ENCODE measurements at regions not wholly inside any gene's neighbourhood (a gene's known extent, or its start where the extent isn't known, plus 50 kb on each side); places are given as distances from the start of the nearest gene placed in this dataset.
"Not testable (repeated sequence)": the region's sequence is repeated elsewhere in the genome, so short reads cannot be mapped to it uniquely, and the experiment has no call there.

DNA sequence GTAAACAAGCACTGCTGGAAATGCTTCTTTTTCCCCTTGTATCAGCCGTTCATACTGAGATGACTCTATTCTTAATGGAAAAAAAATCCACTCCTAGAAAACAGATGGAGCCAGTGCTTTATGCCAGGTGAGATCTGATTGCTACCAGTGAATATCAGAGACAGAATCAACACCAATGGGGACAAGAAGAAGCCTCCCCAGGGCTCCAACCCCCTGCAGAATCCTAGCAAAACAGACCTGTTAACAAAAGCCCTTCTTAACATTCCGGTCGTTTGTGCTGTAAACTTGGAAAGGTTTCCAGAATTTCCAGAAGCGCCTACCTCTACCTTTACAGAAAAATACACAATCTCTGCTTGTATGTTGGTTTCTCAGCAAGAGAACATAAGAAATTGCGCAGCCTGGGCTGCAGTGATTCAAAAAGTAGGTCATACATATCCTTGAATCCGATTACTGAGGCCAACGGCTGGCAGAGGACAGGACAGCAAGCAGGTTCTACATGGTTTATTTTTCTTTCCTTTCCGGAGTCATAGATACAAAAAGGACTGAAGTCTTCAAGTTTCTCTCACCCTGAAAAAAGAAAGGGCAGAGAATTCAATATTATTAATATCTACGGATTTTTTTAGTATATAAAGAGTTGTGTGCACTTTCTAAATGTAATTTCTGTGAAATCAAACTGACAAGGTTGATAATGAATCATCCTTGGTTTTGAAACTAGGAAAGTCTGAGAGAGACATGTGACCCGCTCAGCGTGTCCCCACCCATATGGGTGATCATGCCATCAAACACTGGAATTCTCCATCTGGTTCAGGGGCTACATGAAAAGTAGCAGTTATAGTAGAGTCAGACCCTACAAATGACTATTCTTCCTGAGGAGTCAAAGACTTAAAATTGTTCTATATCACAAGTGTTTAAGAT is 266.7 kb upstream of the MGAT5 start:
- DNase-seq: no peak

DNA sequence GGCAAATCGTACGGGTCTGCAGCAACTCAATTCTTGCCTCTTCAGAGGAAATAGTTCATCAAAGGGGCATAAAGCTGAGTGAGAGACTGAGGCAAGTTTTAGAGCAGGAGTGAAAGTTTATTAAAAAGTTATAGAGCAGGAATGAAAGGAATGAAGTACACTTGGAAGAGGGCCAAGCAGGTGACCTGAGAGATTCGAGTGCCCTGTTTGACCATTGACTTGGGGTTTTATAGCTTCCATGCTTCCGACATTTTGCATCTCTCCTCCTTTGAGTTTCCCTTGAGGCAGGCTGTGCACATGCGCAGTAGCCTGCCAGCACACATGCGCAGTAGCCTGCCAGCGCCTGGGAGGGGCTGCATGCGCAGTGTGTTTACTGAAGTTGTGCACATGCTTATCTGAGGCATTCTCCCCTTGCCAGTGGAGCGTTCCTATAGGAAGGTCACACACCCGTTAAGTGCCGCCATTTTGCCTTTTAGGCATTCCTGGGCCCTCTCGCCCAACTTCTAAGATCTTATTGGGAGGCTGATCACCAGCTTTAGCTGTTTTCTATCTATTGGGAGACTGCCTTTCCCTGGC is 265.5 kb upstream of the MGAT5 start:
- no peak for DNase-seq

DNA sequence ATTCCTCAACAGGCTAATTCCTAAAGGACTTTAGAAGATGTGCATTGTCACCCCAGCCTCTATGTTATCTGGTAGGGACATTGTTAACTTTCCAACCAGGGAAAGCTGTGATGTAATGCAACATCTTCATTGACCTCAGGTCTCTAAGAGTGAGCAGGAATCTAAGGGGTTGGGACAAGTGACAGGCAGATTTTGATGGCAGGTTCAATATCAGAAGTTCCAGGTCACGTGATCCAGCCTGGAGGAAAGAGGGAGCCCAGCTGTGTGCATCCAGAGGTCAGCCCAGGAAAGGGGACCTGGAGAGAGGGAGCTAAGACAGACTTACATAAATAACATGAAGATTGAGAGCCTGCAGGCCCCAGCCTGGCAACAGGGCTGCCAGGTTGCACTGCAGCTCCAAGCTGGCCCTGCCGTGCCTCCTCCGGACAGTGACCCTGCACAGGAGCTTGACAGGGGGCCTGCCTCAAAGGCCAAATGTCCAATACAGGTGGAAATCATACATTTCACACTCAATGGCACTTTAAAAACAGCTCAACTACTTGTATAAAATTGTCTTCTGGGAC is 262.2 kb upstream of the MGAT5 start:
- DNase-seq: no peak

DNA sequence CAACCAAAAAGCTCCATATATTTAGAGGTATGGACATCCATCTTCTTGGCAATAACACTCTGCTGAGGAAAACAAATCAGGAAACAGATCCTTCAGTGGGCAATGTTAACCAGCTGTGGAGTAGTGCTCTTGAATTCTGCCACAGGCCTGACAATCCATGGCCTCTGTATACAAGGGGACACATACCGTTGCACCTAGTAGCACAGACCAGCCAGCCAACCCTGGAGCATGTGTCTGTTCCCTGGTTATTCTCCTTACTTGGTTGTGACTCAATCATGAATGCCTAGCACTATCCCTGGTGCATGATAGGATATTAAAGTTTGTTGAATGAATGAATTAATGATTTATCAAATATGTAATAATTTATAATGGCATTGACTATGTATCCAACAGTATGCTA is 261.4 kb upstream of the MGAT5 start:
- DNase-seq: no peak

DNA sequence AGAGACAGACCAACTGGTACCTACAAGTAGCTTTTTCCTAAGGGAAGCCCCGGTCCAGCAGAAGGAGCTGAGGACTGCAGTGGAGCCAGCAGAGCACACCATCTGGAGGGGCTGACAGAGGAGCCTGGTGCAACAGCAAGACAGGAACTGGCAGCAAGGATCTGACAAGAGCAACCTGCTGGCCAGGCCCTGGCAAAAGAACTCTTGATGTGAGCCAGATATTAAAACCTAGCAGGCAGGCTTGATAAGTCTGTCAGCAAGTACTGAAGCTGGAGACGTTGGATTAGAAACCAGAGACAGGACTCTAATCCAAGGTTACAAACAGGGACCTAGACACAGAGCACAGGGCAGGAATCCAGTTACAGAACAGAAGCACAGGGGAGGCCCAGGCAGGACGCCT is 260.7 kb upstream of the MGAT5 start:
- no peak for DNase-seq

DNA sequence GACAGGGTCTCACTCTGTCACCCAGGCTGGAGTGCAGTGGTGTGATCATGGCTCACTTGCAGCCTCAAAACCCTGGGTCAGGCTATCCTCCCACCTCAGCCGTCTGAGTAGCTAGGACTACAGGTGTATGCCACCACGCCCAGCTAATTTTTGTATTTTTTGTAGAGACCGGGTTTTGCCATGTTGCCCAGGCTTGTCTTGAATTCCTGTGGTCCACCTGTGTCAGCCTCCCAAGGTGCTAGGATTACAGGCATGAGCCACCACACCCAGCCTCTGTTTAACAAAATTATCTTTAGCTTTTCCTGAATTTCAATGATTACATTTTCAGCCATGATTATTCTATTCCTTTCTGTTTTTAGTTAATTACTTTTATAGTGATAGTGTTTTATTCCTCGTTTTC is 255.1 kb upstream of the MGAT5 start:
- not testable (repeated sequence) for DNase-seq

DNA sequence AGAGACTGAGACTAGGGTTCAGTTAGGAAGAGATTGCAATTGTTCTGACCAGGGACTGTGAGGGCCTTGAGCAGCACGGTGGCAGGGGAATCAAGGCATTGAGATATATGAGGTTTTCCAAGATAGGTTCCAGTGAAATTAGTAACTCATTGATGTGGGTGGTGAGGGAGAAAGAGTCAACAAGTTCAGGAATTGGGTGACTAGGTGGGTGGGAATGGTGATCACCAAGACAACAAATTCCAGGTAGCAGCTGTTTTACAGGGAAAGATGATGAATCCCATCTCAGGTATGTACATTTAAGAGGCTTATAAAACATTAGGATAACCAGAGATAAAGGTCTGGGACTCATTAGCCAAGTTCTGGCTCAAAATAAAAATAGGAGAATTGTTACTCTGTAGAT is 251.5 kb upstream of the MGAT5 start:
- no peak for DNase-seq

DNA sequence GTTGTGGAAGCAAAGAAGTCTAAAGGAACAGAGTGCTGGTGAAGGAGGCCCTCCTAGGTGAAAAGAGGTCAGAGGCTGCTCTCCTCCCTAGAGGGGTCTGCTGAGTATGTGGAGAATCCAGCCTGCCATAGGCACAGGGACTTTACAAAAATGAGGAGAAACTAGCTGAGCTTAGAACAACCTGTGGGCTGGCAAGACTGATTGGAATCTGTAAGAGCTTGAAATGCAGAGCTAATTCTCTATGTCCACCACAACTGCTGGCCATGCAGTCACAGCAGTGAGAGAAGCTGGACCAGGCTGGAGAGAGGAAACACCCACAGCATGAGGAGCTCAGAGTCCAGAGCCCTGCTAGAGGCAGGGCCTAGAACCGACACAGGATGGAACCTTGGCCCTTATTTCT is 251.0 kb upstream of the MGAT5 start:
- no peak for DNase-seq

DNA sequence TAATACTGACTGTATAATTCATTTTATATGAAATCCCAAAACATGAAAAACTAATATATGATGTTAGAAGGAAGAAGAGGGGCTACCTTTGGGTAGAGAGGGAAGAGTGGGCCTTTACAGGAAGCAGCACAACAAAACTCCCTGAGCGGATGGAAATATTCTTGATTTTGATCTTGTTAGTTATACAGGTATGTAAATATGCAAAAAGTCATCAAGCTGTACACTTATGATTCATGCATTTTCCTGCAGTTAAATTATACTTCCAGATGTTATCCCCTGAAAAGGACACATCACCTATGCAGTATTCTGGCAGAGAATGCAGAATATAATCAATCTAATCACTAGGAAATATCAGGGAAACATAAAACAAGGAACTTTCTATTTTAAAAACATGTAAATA is 249.4 kb upstream of the MGAT5 start:
- no peak for DNase-seq

DNA sequence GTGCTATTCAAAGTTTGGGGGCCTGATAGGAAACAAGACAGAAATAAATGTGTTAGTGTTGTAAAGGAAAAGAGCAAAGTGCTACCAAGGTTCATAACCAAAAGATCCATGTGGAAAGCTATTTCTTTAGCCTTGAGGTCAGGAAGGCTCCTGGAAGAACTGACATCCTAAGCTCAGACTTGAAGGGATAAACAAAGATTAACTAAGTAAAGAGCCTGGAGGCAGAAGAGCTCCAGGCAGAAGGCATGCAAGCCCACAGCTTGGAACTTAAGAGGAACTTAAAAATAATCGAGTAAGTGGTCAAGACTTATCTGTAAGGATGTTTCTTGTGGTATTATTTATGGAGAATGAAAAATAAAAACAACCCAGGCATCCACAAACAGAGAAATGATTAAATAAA is 245.0 kb upstream of the MGAT5 start:
- DNase-seq: no peak

DNA sequence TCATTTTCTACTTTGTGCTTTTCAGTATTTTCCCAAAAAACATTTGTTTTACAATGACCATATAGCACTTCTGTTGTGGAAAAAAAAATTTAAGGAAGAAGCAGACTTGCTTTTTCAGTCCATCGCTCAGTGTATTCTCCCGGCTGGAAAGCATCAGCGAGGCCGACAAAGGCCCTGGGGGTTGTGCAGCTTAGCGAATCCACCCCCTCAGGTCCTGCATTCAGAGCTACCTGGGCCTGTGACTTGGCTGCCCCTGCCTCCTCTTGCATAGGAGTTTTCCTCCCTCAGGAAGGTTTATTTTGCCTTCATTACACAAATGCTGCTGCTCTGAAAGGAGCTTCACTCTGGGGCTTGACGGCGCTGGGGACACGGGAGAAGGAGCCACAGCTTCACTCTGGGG is 244.4 kb upstream of the MGAT5 start:
- DNase-seq: no peak

DNA sequence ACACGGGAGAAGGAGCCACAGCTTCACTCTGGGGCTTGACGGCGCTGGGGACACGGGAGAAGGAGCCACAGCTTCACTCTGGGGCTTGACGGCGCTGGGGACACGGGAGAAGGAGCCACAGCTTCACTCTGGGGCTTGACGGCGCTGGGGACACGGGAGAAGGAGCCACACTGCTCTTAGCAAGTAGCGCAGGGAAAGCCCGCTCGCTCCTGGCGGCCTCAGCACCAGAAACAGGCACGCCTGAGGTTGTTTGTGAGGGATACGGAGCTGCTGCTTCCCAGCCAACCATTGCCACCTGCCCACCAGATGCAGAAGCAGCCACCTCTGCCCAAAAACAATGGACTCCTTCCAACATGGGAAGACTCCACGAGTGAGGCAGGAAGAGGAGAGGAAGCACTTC is 244.0 kb upstream of the MGAT5 start:
- DNase-seq: not testable (repeated sequence)

DNA sequence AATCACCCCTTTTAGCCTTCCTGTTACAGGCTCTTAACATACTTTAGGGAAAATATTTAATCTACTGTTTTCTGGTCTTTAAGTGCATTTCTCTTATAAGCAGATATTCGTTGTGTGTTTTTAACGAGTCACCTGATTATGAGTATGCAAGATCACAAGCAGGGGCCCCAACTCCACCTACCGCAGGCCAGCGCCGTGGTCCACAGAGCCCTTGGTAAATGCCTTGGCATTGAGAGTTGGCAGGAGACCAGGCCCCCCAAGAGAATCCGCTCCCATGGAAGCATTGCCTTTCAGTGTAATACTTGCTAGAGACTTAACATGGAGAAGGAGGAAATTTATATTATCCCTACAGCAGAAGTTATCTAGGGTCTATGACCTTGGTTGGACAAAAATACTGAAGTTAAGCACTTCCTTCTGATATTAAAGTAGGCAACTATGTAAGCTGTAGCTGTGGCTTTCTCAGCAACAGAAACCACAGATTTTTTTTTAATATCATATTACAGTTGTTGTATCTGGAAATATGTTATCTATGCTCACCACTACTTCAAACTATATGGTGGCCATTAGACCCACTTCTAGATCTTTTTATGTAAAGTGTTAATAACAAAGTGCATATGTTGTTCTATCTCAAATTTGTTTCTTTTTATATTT is 241.8 kb upstream of the MGAT5 start:
- no peak for DNase-seq

DNA sequence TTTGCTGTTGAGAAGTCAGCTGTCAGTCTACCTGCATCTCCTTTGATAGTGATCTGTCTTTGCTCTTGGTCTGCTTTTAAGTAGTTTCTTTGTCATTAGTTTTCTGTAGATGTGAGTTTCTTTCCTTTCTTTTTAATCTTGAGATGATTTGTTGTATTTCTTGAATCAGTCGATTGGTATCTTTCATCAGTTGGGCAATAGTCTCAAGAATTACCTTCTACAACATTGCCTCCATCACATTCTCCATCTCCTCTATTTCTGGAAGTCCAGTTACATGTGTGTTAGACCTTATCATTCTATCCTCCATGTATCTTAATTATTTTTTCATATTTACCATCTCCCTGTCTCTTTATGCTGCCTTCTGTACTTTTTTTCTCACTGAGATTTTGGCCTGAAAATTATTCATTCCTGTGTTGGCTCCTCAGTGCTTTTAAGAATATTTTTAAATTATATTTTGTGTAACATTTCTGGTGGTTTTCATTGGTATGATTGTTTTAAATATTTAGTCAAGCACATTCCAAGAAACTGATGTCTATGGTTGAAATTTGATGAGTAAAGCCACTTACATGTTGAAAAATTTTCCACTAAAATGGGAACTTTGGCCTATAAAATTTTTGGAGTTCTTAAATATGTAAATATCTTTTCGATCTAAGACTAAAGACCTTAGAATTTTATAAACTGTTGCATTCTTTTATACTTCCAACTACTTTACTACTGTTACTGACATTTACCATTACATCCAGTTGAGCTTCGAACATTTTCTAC is 239.5 kb upstream of the MGAT5 start:
- DNase-seq: no peak

DNA sequence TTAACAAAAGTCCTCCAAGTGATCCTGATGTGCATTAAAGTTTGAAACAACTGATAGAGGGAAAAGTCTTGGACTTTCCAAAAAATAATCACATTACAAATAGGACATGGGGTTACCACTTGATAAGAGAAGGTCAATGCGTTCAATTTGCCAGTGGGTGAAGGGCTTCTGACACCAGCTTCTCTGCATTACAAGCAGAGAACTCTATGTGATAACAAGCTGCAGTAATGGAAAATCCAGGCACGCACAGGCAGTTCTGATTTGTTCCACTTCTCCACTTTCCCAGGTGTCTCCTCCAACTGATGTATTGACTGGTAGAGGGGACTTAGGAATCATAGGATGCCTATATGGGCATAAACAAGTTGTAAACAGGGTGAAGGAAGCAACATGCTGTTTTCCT is 234.0 kb upstream of the MGAT5 start:
- no peak for DNase-seq

DNA sequence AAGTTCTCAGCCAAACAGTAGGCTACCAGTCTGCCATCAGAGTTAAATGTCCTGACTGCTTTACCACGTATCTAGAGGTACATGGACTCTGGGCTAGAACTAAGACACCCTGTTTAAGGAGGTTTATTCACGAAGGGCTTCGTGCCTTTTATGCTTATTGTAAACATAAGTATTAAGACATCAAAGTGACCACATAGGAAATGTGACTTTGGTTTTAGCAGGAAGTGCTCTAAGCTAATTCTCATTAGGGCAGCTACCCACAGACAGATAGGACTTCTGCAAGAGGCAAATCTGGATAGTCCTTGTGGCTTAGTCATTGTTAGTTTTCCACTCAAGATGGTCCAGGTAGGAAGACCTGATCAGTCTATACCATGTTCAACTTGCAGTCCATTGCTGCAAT is 233.3 kb upstream of the MGAT5 start:
- DNase-seq: no peak

DNA sequence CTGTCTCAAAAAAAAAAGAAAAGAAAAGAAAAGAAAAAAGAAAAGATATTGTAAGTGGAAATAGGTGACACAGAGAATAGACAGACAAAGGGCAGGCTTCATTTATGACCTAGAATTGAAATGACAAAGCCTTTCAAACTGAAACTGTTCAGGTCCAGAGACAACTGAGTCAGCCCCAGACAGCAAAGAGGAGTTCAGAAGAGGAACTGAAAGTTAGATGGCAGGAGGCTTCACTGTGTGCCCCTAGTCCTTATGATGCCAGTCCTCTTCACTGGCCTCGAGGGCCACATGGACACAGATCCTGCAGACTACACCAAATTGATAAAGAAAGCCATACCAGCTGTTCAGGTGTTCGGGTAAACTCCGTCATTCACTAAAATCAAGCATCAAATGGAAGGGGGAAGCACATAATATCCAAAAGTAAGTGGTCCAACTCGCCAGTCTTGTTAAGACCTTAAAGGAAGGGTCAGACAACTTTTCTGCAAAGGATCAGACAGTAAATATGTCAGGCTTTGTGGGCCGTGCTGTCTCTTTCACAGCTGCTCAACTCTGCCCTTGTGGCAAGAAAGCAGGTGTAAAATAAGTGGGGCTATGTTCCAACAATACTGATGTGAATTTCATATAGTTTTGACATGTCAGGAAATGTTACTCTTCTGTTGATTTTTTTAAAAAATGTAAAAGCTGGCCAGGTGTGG is 231.9 kb upstream of the MGAT5 start:
- no peak for DNase-seq

DNA sequence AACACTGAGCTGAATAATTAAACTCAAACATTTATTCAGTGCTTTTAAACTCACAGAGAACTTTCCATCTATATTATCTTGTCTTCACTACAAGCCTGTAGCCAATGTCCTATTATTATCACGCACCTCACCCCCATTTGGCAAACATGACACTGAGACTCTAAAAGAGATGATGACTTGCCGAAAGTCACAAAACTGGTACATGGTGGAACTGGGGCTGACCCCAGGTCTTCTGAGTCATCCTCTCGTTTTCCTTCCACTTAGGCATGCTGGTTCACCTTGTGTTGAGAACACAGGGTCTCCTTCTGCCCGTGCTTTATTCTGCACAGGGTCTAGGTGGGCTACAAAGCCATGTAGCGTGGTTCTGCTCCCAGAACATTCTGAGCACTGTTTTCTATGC is 230.0 kb upstream of the MGAT5 start:
- DNase-seq: no peak

DNA sequence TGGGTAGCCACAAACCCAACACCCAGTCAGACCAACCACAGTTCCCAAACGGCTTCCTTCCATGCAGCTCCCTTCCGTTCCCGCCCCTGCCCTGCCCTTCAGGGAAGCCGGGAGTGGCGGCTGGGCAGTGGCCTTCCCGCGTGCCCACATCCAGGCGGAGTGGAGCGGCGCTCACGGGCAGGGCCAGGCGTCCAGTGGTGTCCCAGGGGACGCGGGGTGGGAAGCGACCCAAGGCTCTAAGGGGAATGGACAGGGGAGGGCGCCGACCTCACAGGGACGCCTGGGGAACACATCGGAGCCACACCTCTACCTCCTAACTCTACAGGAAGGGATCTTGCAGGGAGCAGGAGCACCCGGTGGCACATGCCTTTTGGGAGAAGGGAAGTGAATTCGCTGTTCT is 225.9 kb upstream of the MGAT5 start:
- DNase-seq: no peak

DNA sequence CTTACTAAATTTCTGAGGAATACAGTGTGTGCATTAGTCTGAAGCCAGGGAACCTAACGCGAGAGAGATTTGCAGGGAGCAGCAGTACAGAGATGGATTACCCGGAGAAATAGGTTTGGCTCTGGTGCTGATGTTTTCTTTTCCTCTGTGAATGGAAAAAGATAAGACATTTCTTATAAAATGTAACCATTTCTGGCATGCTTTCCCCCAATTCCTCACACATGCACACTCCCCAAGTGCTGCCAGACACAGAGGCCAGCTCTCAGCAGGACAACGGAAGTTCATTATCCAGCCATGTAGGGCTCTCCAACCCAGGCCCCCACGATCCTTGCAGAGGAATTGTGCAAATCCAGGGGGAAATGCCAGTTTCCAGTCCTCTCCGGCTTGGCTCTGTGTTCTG is 224.5 kb upstream of the MGAT5 start:
- DNase-seq: no peak

DNA sequence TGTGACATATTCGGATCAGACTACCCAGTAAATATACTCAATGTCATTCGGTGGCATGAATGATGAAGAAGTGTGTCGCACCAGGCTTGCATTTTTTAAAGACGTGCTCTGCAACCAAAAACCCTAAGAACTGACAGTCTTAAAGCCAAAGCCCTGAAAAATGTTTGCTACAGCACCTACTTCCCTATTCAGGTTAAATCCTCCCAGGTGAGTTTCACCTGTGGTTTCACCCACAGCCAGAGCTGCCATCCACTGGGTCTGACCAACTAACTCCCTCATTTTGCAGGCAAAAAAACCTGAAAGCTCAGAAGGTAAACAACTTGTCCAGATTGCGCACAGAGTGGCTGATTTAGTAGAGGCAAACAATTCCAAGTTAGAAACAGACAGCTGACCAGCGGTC is 222.3 kb upstream of the MGAT5 start:
- no peak for DNase-seq

DNA sequence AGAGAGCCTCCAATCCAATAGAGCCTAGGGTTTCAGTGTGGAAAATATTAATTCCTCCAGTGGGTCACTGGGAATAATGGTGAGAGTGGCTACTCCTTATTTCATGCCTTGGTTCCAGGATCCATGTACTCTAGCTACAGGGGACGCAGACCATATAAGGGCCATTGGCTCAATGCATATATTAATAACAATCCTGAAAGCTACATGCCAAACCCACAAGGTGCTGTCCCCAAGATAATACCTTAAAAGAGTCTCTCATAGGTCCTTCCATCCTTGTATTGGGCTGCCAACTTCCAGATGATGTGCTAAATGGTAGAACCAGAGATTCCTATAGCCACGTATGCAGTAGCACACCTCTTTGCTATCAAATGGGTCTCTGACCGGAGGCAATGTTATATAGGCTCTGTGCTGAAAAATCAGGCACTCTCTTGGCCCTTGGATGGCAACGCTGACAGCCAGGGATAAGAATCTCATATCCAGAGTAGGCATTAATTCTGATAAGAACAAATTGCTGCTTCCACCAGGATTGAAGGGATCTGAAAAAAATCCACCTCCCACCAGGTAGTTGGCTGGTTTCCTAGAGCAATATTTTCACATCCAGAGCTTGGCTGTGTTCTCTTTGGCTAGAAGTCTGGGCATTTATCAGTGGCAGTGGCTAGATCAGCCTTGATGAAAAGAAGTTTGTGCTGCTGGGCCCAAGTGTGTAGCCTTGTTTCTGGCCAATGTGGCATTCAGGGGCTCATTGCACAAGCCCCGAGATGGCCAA is 218.1 kb upstream of the MGAT5 start:
- DNase-seq: no peak
